ENCODE measurements at regions not wholly inside any gene's neighbourhood (a gene's known extent, or its start where the extent isn't known, plus 50 kb on each side); places are given as distances from the start of the nearest gene placed in this dataset.

- no peak for ATAC-seq
- WGBS, 2 donors (ENCODE audit: low coverage in 1 of 2), result 100% methylated on average over 3 of the region's 3 CpGs; no CpG with 5 or more reads in 1 of the 2 donors
- Histone ChIP-seq H3K4me1 (peaks cover 0 to 24% (median 0%) of the 10 kb centered on the region in 3 donors), H3K9me3 (peaks cover 0 to 8% (median 0%) of the 10 kb centered on the region in 3 donors), H3K4me3 (no peak overlapping the region), H3K27ac (no peak overlapping the region), H3K36me3 (no peaks in the 10 kb centered on the region), H3K27me3 (no peaks in the 10 kb centered on the region)
- TF ChIP-seq CTCF (IDR thresholded peaks at IDR 0.05), result no peak
- no peak for TF ChIP-seq POLR2AphosphoS5 (IDR thresholded peaks at IDR 0.05)
- no peak for TF ChIP-seq EP300 (IDR thresholded peaks at IDR 0.05)
- TF ChIP-seq POLR2A (IDR thresholded peaks at IDR 0.05), result no peak
Measured at GRCh38 chr3:72285502-72285901, 500.6 kb upstream of the PROK2 start.

- Histone ChIP-seq H3K9me3 (peaks cover 0 to 8% (median 0%) of the 10 kb centered on the region in 3 donors), H3K27me3 (no peaks in the 10 kb centered on the region), H3K4me1 (peaks cover 0 to 27% (median 0%) of the 10 kb centered on the region in 3 donors), H3K27ac (no peak overlapping the region), H3K4me3 (no peak overlapping the region), H3K36me3 (no peaks in the 10 kb centered on the region)
- TF ChIP-seq EP300 (IDR thresholded peaks at IDR 0.05), result no peak
- no peak for TF ChIP-seq POLR2A (IDR thresholded peaks at IDR 0.05)
- no peak for TF ChIP-seq CTCF (IDR thresholded peaks at IDR 0.05)
- no peak for TF ChIP-seq POLR2AphosphoS5 (IDR thresholded peaks at IDR 0.05)
- no peak for ATAC-seq
- 63 to 85% methylated on average over 4 to 5 of the region's 5 CpGs for WGBS, 2 donors (ENCODE audit: low coverage in 1 of 2)
Measured at GRCh38 chr3:72284471-72284870, 499.5 kb upstream of the PROK2 start.

GRCh38 chr3:72282918-72283317 is 498.0 kb upstream of the PROK2 start:
- Histone ChIP-seq H3K4me3 (no peak overlapping the region), H3K9me3 (peaks cover 0 to 8% (median 0%) of the 10 kb centered on the region in 3 donors), H3K4me1 (peaks cover 0 to 27% (median 0%) of the 10 kb centered on the region in 3 donors), H3K27ac (no peak overlapping the region), H3K36me3 (no peaks in the 10 kb centered on the region), H3K27me3 (no peaks in the 10 kb centered on the region)
- WGBS, 2 donors (ENCODE audit: low coverage in 1 of 2), result 73 to 82% methylated on average over 2 to 3 of the region's 3 CpGs
- TF ChIP-seq EP300 (IDR thresholded peaks at IDR 0.05), result no peak
- no peak for TF ChIP-seq CTCF (IDR thresholded peaks at IDR 0.05)
- TF ChIP-seq POLR2AphosphoS5 (IDR thresholded peaks at IDR 0.05), result no peak
- TF ChIP-seq POLR2A (IDR thresholded peaks at IDR 0.05), result no peak
- ATAC-seq, result no peak

- WGBS, 2 donors (ENCODE audit: low coverage in 1 of 2), result 72 to 81% methylated on average over 3 to 5 of the region's 5 CpGs
- TF ChIP-seq POLR2AphosphoS5 (IDR thresholded peaks at IDR 0.05) (no peak), POLR2A (IDR thresholded peaks at IDR 0.05) (no peak), EP300 (IDR thresholded peaks at IDR 0.05) (no peak), CTCF (IDR thresholded peaks at IDR 0.05) (no peak)
- no peaks in the 10 kb centered on the region for H3K36me3 ChIP-seq
- no peak for ATAC-seq
- H3K9me3 ChIP-seq, result peaks cover 0 to 8% (median 0%) of the 10 kb centered on the region in 3 donors
- H3K4me3 ChIP-seq, result no peak overlapping the region
- H3K27me3 ChIP-seq, result no peaks in the 10 kb centered on the region
- H3K4me1 ChIP-seq, result peaks cover 0 to 24% (median 0%) of the 10 kb centered on the region in 3 donors
- no peak overlapping the region for H3K27ac ChIP-seq
Measured at GRCh38 chr3:72281551-72281950, 496.6 kb upstream of the PROK2 start.

GRCh38 chr3:72280876-72281275 is 495.9 kb upstream of the PROK2 start:
- ATAC-seq, result no peak
- WGBS, 2 donors (ENCODE audit: low coverage in 1 of 2), result 74 to 89% methylated on average over 2 to 3 of the region's 6 CpGs
- H3K36me3 ChIP-seq, result no peaks in the 10 kb centered on the region
- TF ChIP-seq POLR2A (IDR thresholded peaks at IDR 0.05) (no peak), CTCF (IDR thresholded peaks at IDR 0.05) (no peak), POLR2AphosphoS5 (IDR thresholded peaks at IDR 0.05) (no peak), EP300 (IDR thresholded peaks at IDR 0.05) (no peak)
- no peak overlapping the region for H3K4me3 ChIP-seq
- peaks cover 0 to 8% (median 0%) of the 10 kb centered on the region in 3 donors for H3K9me3 ChIP-seq
- H3K27ac ChIP-seq, result no peak overlapping the region
- no peaks in the 10 kb centered on the region for H3K27me3 ChIP-seq
- H3K4me1 ChIP-seq, result peaks cover 0 to 24% (median 0%) of the 10 kb centered on the region in 3 donors

All from gastroesophageal sphincter (tissue), 4 donors.